Motor neuron (in vitro differentiated cells): ENCODE measurements at regions not wholly inside any gene's neighbourhood (a gene's known extent, or its start where the extent isn't known, plus 50 kb on each side); places are given as distances from the start of the nearest gene placed in this dataset.

ENCODE experiments used
- ATAC-seq, 8 experiments: fragments of 200-7000 bp; cut with Tn5 transposase; replicated peaks in 6 of 8; 2 replicates each; pipeline ENCODE4 v1.8.0; 2021; ENCODE audit warnings: mild to moderate bottlenecking in 8 of 8, moderate library complexity in 8 of 8
- H3K27ac ChIP-seq, 2 donors: fragments of 250-450 bp; sonication (Bioruptor Pico); 2 replicates each; pipeline ENCODE4 v1.9.0; 2021; ENCODE audit warnings: antibody characterized with exemption in 2 of 2, mild to moderate bottlenecking in 2 of 2, moderate library complexity in 1 of 2
- H3K4me1 ChIP-seq, 2 donors: fragments of 250-450 bp; sonication (Bioruptor Pico); replicated peaks in 1 of 2; 2 replicates each; pipeline ENCODE4 v1.6.1; 2021; ENCODE audit warnings: antibody characterized with exemption in 2 of 2, mild to moderate bottlenecking in 2 of 2, moderate library complexity in 1 of 2
- H3K4me3 ChIP-seq, 5 donors: fragments of 250-450 bp; sonication (Bioruptor Pico); 2 replicates each; pipeline ENCODE4 v1.9.0; 2021; ENCODE audit warnings: antibody characterized with exemption in 5 of 5, mild to moderate bottlenecking in 5 of 5, moderate library complexity in 4 of 5
- WGBS, 10 experiments: fragments of 450-650 bp; shearing (Covaris generic); methylation state at CpG; one replicate each; pipeline ENCODE4 v1.0.0; 2022; 5-methylcytosine and 5-hydroxymethylcytosine counted together
- in situ Hi-C, 9 experiments: fragments of 400-800 bp; cut with MboI; loops; one replicate each; pipeline ENCODE4 v1.15.0; 2021; ENCODE audit warnings: low sequenced_read_pairs in 9 of 9, low pct_unique_long_range_greater_than_20kb in 2 of 9; ENCODE audit not compliant: unreplicated experiment in 9 of 9

DNA sequence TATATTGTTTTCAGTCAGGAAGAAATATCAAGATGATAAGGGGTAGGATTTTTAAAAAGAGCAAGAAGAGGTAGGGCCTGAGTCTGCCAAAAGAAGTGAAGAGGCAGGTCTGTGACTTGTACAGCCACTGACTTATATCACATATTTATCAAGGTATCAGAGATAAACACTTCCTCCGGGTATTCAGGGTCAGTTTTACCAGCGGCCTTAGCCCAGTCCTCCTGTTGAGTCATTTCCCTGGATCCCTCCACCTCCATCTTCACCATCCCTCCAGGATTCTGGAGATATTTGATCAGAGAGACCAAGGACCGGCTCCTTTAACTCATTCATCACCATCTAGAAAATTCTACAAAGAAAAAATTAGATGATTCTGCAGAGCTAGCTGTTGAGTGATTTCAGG is 375.7 kb upstream of the TUSC1 start:
- no peak overlapping the region for H3K4me3 ChIP-seq
- in situ Hi-C loops: loop anchor here in 1 of 9 experiments (25.0 kb wide), 1 partner anchor 108 kb away; no protein-coding TSS in a partner anchor
- no peak overlapping the region for H3K27ac ChIP-seq
- WGBS, 10 experiments: 66 to 100% (median 93%) methylated on average over 1 to 3 of the region's 3 CpGs; no CpG with 5 or more reads in 3 of the 10 experiments
- H3K4me1 ChIP-seq: no peaks in the 10 kb centered on the region
- ATAC-seq: no peak

DNA sequence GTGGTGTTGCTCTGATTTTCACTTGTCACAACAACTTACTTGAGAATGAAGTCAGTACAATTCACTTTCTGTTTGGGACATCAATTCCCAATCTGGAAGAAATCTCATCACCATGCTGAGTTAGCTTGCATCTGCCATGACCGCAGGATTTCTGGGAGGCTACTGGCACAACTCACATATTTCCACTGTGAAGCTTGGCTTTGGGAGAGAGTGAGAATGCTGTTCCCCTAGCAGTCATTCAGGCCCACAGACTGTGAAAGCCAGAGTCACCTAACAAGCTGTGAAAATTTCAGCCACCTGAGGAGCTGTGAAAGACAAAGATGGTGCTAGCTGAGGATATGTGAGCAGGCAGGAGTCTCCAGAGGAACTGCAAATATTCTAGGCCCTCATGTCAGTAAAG is 365.2 kb upstream of the TUSC1 start:
- Histone ChIP-seq H3K27ac (no peak overlapping the region), H3K4me3 (no peak overlapping the region), H3K4me1 (no peaks in the 10 kb centered on the region)
- 40 to 100% (median 100%) methylated on average over 1 of the region's 1 CpG; no CpG with 5 or more reads in 4 of the 10 experiments for WGBS, 10 experiments
- in situ Hi-C loops: no loop called here
- ATAC-seq: no peak

DNA sequence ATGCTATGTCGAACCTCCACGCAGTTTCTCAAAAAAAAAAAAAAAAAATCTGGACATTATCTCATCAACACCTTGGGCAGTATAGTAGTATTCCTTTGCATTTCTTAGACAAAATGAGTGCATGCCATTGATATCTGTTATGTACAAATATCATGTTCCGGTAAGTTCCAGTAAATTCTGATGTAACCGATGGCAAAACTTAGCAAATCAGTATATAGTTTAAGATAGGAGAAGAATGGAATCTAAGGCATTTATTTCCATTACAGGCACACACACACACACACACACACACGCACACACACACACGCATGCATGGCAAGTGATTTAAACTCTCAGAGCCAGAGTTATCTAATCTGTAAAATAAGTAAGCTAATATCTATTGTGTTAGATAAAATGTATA is 356.5 kb upstream of the TUSC1 start:
- H3K4me1 ChIP-seq: peaks cover 0 to 3% of the 10 kb centered on the region in 2 donors
- ATAC-seq: no peak
- no peak overlapping the region for H3K4me3 ChIP-seq
- WGBS, 10 experiments: 30 to 100% (median 91%) methylated on average over 2 to 6 of the region's 6 CpGs; no CpG with 5 or more reads in 1 of the 10 experiments
- in situ Hi-C loops: no loop called here
- no peak overlapping the region for H3K27ac ChIP-seq

DNA sequence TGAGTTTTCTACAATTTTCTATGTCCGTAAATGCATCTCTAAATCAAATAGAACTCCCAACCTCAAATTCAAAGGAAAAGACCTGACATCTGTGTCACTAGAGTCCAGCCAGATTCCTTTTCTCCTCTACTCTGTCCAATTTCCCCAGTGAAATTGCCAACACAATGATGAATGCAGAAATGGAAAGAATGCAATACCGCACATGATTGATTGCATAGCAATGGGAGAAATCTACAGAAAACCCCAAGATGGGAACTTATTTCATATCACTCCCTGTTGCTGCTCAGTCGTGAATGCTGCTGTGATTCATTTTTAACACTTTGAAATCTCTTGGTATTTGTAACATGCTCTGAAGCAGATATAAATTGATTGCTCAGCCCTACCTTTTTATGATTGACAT is 355.1 kb upstream of the TUSC1 start:
- no peak overlapping the region for H3K4me3 ChIP-seq
- whole genome bisulfite sequencing, 10 experiments: 0 to 100% (median 75%) methylated on average over 1 to 3 of the region's 3 CpGs
- in situ Hi-C loops: no loop called here
- no peak overlapping the region for H3K27ac ChIP-seq
- H3K4me1 ChIP-seq: peaks cover 0 to 3% of the 10 kb centered on the region in 2 donors
- peak in 3 of 8 experiments; percentile 29 to 68 (median 62) for ATAC-seq

DNA sequence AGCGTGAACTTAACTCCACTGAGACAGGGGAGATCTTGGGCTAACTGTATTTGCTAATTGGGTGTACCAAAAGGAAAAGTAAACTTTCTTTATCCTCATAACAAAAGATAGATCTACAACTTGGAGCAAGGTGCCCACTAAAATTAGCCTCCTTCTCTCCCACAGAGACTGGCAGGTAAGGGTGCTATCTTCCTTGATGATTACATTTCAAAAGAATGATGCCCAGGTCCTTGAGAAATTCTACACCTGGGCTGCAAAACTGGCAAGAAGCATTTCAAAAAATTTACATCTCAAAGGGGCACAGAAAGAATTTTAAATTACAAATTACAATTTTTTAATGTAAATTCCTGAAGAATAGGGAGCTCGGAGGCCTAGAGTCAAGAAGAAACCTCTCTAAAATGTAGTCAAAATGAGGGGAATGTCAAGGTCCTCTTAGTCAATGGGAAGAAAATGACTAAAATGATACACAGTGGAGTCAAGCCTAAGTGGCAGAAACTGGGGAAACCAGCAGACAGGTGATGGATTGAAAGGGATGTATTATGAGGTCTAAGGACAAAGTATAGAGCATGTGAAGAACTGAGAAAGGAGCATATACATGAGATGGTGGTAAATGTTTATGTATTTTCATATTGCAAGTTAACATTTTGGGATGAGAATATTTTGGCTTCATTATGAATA is 348.3 kb upstream of the TUSC1 start:
- WGBS, 10 experiments: 43 to 100% (median 88%) methylated on average over 1 to 2 of the region's 2 CpGs; no CpG with 5 or more reads in 1 of the 10 experiments
- no peaks in the 10 kb centered on the region for H3K4me1 ChIP-seq
- ATAC-seq: no peak
- no peak overlapping the region for H3K27ac ChIP-seq
- in situ Hi-C loops: no loop called here
- H3K4me3 ChIP-seq: no peak overlapping the region

DNA sequence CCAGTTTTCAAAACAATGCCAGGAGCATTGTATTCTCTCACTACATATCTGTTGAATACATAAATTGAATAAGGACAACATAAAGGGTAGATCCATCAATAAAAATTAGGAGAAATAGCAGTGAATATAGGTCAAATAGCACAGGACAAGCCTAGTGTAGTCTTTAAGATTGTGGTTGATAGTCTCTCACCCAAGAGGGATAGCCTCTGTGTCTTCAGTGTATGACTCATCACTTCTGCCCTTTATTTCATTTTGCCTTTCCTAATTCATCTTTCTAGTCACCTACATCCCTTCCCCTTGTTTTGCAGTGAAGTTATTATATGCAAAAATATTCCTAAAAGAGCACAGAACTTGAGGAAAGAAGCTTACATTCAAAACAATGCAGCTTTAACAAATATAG is 335.0 kb upstream of the TUSC1 start:
- peak in 2 of 8 experiments; percentile 24 to 39 for ATAC-seq
- H3K4me1 ChIP-seq: peaks cover 0 to 4% of the 10 kb centered on the region in 2 donors
- no peak overlapping the region for H3K4me3 ChIP-seq
- in situ Hi-C loops: no loop called here
- H3K27ac ChIP-seq: no peak overlapping the region

DNA sequence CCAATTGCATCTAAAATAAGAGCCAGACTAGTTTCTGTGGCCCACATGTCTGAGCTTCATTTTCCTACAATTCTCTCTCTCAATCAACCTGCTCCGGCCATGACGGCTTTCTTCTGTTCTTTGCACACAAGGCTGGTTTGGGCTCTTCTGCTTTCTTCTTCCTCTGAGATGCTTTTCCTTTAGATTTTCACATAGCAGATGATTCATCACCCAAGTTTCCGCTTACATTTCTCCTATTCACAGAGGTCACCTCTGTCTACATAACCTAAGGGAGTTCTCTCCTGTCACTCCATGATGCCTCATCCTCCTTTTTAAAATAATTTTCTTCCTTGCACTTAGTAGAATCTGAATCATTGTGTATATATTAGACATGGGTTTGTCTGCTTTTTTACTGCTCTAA is 334.6 kb upstream of the TUSC1 start:
- no peak overlapping the region for H3K27ac ChIP-seq
- no peak overlapping the region for H3K4me3 ChIP-seq
- in situ Hi-C loops: no loop called here
- ATAC-seq: peak in 1 of 8 experiments; percentile 43
- 29 to 100% (median 89%) methylated on average over 1 to 3 of the region's 3 CpGs; no CpG with 5 or more reads in 3 of the 10 experiments for WGBS, 10 experiments
- peaks cover 0 to 4% of the 10 kb centered on the region in 2 donors for H3K4me1 ChIP-seq

DNA sequence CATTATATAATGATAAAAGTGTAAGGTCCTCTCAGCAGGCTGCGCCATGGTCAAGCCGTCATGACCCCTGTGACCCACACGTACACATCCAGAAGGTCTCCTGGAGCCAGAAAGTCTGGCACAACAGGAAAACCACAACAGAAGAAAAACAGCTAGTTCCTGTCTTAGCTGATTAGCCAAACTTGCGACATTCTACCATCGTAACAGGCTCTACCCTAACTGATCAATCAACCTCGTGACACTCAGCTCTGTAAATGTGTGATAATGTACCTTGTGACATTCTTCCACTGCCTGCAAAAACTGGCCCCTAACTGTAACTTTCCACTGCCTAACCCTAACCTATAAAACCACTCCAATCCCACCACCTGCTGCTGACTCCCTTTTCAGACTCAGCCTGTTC is 316.4 kb upstream of the TUSC1 start:
- no peak for ATAC-seq
- H3K27ac ChIP-seq: no peak overlapping the region
- H3K4me1 ChIP-seq: no peaks in the 10 kb centered on the region
- H3K4me3 ChIP-seq: no peak overlapping the region
- 59 to 94% (median 88%) methylated on average over 3 to 5 of the region's 6 CpGs; no CpG with 5 or more reads in 3 of the 10 experiments for WGBS, 10 experiments
- in situ Hi-C loops: no loop called here

DNA sequence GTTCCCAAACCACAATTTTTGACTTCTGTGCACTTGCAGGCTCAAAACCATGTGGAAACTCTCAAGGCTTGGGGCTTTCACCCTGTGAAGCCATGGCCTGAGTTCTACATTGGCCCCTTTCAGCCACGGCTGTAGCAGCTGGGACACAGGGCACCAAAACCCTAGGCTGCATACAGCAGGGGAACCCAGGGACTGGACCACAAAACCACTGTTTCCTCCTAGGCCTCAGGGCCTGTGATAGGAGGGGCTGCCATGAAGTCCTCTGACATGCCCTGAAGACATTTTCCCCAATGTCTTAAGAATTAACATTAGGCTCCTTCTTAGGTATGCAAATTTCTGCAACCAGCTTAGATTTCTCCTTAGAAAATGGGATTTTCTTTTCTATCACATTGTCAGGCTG is 312.1 kb upstream of the TUSC1 start:
- no peak overlapping the region for H3K4me3 ChIP-seq
- no peaks in the 10 kb centered on the region for H3K4me1 ChIP-seq
- peak in 1 of 8 experiments; percentile 36 for ATAC-seq
- WGBS, 10 experiments: 80% methylated on average over 1 of the region's 1 CpG; no CpG with 5 or more reads in 9 of the 10 experiments
- in situ Hi-C loops: no loop called here
- H3K27ac ChIP-seq: no peak overlapping the region

DNA sequence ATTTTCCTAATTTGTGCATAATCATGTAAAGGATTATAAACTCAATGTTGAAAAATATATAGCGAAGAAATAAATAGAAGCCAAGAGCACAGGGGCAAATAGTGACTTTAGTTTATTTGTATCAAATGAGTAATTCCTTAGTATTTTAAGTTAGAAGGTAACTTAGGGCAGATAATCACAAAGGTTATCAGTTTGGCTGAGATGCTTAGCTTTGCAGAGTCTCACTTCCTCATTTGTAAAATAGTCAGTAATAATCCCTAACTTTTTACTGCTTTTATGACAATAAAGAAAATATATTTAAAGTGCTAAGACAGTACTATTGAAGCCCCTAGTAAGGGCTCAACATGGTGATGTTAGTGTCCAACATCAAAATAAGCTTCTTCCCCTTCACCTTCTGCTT is 297.4 kb upstream of the TUSC1 start:
- Histone ChIP-seq H3K4me1 (peaks cover 0 to 4% of the 10 kb centered on the region in 2 donors), H3K4me3 (no peak overlapping the region), H3K27ac (no peak overlapping the region)
- ATAC-seq: no peak
- 33 to 100% (median 100%) methylated on average over 1 of the region's 1 CpG; no CpG with 5 or more reads in 1 of the 10 experiments for WGBS, 10 experiments
- in situ Hi-C loops: no loop called here

DNA sequence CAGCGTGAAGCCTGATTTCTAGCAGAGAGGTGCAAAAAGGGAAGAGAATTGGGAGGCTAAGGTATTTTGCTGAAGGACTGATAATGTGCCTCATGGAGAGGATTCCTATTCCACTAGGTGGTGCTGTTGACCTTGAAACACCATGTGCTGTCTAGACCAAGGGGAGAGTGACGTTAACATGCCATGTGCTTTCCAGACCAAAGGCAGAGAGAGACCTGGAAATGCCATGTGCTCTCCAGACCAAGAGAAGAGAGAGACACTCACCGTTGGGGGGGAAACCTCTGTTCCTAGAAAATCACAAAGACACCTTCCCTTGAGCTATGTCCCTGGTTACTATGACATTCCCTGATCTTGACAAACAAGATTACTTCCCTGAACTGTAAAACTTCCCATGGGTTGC is 286.0 kb upstream of the TUSC1 start:
- no peak overlapping the region for H3K27ac ChIP-seq
- 0 to 80% (median 58%) methylated on average over 1 to 3 of the region's 3 CpGs; no CpG with 5 or more reads in 1 of the 10 experiments for WGBS, 10 experiments
- no peaks in the 10 kb centered on the region for H3K4me1 ChIP-seq
- H3K4me3 ChIP-seq: no peak overlapping the region
- ATAC-seq: peak in 5 of 8 experiments; percentile 39 to 99 (median 96)
- in situ Hi-C loops: loop anchor here in 2 of 9 experiments (5.0 to 25.0 kb wide), 2 partner anchors 363 to 898 kb away; no protein-coding TSS in a partner anchor

DNA sequence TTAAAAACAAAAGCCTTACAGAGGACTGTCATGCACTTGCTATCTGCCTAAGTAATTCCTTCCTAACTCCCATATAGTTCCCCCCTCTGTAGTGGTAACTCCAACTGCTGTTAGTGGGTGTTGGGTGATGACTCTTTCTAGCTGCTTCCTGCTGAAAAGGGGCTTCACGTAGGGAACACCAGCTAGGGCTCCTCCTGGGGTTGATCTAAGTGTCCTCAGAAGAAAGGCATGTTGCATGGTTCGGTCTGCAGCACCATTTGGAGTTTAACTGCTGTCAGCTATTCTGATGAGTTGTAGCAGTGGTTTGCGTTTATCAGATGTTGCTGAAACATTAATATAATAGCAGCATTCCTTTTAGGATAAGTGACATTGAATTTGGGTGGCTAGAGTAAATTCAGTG is 281.9 kb upstream of the TUSC1 start:
- H3K4me1 ChIP-seq: no peaks in the 10 kb centered on the region
- no peak overlapping the region for H3K27ac ChIP-seq
- 0 to 87% (median 55%) methylated on average over 1 to 3 of the region's 3 CpGs; no CpG with 5 or more reads in 4 of the 10 experiments for WGBS, 10 experiments
- H3K4me3 ChIP-seq: no peak overlapping the region
- in situ Hi-C loops: loop anchor here in 2 of 9 experiments (5.0 to 25.0 kb wide), 2 partner anchors 367 to 902 kb away; no protein-coding TSS in a partner anchor
- no peak for ATAC-seq

DNA sequence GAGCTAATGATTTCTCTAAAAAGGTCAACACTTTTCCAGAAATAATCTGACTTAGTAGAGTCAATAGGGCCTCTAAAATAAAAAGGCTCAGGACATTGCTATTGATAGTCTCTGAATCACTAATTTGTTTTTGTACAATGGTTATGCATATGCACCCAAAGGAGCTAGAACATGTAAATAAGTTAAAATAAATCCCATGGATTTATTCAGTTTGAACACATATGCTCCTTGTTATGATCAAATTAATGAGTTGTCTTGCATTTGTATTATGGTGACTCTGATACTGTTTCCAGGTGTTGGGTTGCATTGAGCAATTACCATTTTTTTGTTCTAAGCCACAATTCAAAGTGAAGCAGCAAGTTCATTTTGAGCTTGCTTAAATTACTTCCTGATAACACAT is 276.0 kb upstream of the TUSC1 start:
- in situ Hi-C loops: loop anchor here in 2 of 9 experiments (25.0 kb wide), 1 partner anchor 908 kb away; no protein-coding TSS in a partner anchor
- peak in 3 of 8 experiments; percentile 38 to 66 (median 62) for ATAC-seq
- Histone ChIP-seq H3K4me1 (no peaks in the 10 kb centered on the region), H3K27ac (no peak overlapping the region), H3K4me3 (no peak overlapping the region)

DNA sequence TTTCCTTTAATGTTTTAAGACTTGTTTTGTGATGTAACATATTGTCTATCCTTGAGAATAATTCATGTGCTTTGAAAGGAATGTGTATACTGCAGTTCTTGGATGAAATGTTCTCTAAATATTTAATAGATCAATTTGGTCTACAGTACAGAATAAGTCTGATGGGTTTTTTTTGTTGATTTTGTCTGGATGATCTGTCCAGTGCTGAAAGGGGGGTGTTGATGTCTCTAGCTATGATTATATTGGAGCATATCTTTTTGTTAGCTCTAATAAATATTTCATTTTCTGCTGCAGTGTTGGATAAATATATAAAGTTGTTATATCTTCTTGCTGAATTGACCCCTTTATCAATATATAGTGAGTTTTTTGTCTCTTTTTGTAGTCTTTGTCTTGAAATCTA is 269.9 kb upstream of the TUSC1 start:
- H3K4me1 ChIP-seq: no peaks in the 10 kb centered on the region
- no peak overlapping the region for H3K4me3 ChIP-seq
- in situ Hi-C loops: no loop called here
- no peak for ATAC-seq
- no peak overlapping the region for H3K27ac ChIP-seq
